ENCODE measurements at regions not wholly inside any gene's neighbourhood (a gene's known extent, or its start where the extent isn't known, plus 50 kb on each side); places are given as distances from the start of the nearest gene placed in this dataset.

GRCh38 chr6:33959661-33960344 is 156.0 kb upstream of the MLN start:
- no peak for TF ChIP-seq CTCF (IDR thresholded peaks at IDR 0.05)
- no peak for TF ChIP-seq POLR2A (IDR thresholded peaks at IDR 0.05)

Data from lower leg skin (tissue), 3 donors.